Hepatocyte (in vitro differentiated cells): ENCODE measurements at regions not wholly inside any gene's neighbourhood (a gene's known extent, or its start where the extent isn't known, plus 50 kb on each side); places are given as distances from the start of the nearest gene placed in this dataset.

Source experiments
- EZH2 ChIP-seq: fragments of 200-600 bp; sonication (generic); IDR thresholded peaks from 2 replicates; pipeline ENCODE4 v1.6.1; 2016; ENCODE audit warnings: antibody characterized with exemption, mild to moderate bottlenecking, borderline replicate concordance
- TF ChIP-seq, protein P1 (sequence below): fragments of 200-600 bp; sonication (generic); IDR thresholded peaks from 2 replicates; pipeline ENCODE4 v1.5.1; 2016; ENCODE audit warnings: antibody characterized with exemption, mild to moderate bottlenecking; ENCODE audit not compliant: poor library complexity

DNA sequence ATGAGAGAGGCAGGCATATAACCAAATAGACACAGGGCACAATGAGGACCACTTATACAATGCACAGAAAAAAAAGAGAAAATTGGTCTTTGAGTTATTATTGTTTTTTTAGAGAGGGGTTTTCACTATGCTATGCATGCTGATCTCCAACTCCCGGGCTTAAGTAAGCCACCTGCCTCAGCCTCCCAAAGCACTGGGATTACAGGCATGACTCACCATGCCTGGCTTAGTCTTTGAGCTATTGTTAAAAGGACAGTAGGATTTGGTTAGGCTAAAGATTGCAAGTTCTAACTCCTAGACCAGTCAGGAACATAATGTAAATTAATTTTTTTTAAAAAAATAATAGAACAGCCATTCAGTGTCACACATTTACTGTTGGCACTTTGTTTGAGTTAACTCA lies 340.1 kb downstream of the GPAT3 start:
- no peak for TF ChIP-seq EZH2
- TF ChIP-seq, protein P1, sequence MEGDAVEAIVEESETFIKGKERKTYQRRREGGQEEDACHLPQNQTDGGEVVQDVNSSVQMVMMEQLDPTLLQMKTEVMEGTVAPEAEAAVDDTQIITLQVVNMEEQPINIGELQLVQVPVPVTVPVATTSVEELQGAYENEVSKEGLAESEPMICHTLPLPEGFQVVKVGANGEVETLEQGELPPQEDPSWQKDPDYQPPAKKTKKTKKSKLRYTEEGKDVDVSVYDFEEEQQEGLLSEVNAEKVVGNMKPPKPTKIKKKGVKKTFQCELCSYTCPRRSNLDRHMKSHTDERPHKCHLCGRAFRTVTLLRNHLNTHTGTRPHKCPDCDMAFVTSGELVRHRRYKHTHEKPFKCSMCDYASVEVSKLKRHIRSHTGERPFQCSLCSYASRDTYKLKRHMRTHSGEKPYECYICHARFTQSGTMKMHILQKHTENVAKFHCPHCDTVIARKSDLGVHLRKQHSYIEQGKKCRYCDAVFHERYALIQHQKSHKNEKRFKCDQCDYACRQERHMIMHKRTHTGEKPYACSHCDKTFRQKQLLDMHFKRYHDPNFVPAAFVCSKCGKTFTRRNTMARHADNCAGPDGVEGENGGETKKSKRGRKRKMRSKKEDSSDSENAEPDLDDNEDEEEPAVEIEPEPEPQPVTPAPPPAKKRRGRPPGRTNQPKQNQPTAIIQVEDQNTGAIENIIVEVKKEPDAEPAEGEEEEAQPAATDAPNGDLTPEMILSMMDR: no peak
